GM20431 (cell line): ENCODE measurements at regions not wholly inside any gene's neighbourhood (a gene's known extent, or its start where the extent isn't known, plus 50 kb on each side); places are given as distances from the start of the nearest gene placed in this dataset.
"Not testable (repeated sequence)": the region's sequence is repeated elsewhere in the genome, so short reads cannot be mapped to it uniquely, and the experiment has no call there.

Experiments
- in situ Hi-C: fragments of 300-500 bp; cut with MseI, MboI; formaldehyde crosslinking; loops from one replicate; pipeline ENCODE4 v1.15.0; 2020; ENCODE audit warnings: low sequenced_read_pairs; ENCODE audit not compliant: unreplicated experiment

GRCh38 chr5:99795031-99795430, 740.1 kb upstream of the FAM174A start:
- in situ Hi-C loops = no loop called here

GRCh38 chr5:99788482-99788881, 746.7 kb upstream of the FAM174A start:
- in situ Hi-C loops = no loop called here

GRCh38 chr5:99775189-99775588, 760.0 kb upstream of the FAM174A start:
- in situ Hi-C loops = no loop called here

GRCh38 chr5:99773290-99773689, 761.9 kb upstream of the FAM174A start:
- in situ Hi-C loops = no loop called here

GRCh38 chr5:99771296-99771695, 763.9 kb upstream of the FAM174A start:
- in situ Hi-C loops = no loop called here

GRCh38 chr5:99765011-99765410, 770.2 kb upstream of the FAM174A start:
- in situ Hi-C loops = no loop called here

GRCh38 chr5:99763021-99763774, 772.0 kb upstream of the FAM174A start:
- in situ Hi-C loops = no loop called here

- in situ Hi-C loops = no loop called here
Measured at GRCh38 chr5:99747342-99747741, 787.8 kb upstream of the FAM174A start.

GRCh38 chr5:99733146-99733545, 802.0 kb upstream of the FAM174A start:
- in situ Hi-C loops = not testable (repeated sequence)

GRCh38 chr5:99730653-99731052, 801.8 kb upstream of the CHD1 start:
- in situ Hi-C loops = not testable (repeated sequence)

GRCh38 chr5:99724732-99725290, 796.0 kb upstream of the CHD1 start:
- in situ Hi-C loops = no loop called here

GRCh38 chr5:99721506-99721905, 792.7 kb upstream of the CHD1 start:
- in situ Hi-C loops = no loop called here

GRCh38 chr5:99715921-99716320, 787.1 kb upstream of the CHD1 start:
- in situ Hi-C loops = no loop called here

GRCh38 chr5:99706160-99706559, 777.4 kb upstream of the CHD1 start:
- in situ Hi-C loops = no loop called here

- in situ Hi-C loops = no loop called here
Measured at GRCh38 chr5:99702565-99702964, 773.8 kb upstream of the CHD1 start.

- in situ Hi-C loops = no loop called here
Measured at GRCh38 chr5:99694884-99695283, 766.1 kb upstream of the CHD1 start.

GRCh38 chr5:99686538-99686937, 757.7 kb upstream of the CHD1 start:
- in situ Hi-C loops = no loop called here

GRCh38 chr5:99675974-99676373, 747.2 kb upstream of the CHD1 start:
- in situ Hi-C loops = no loop called here

GRCh38 chr5:99674101-99674500, 745.3 kb upstream of the CHD1 start:
- in situ Hi-C loops = no loop called here

- in situ Hi-C loops = no loop called here
Measured at GRCh38 chr5:99664972-99665371, 736.2 kb upstream of the CHD1 start.

GRCh38 chr5:99651298-99651697, 722.5 kb upstream of the CHD1 start:
- in situ Hi-C loops = no loop called here
